NCI-H774 (cell line): ENCODE measurements at regions not wholly inside any gene's neighbourhood (a gene's known extent, or its start where the extent isn't known, plus 50 kb on each side); places are given as distances from the start of the nearest gene placed in this dataset.

ENCODE experiments used
- DNase-seq: peaks from one replicate; lab custom pipeline; 2025; lab: John Stamatoyannopoulos, UW

GRCh38 chr3:459311-459670 lies 262.7 kb downstream of the CHL1 start:
- DNase-seq = no peak

- no peak for DNase-seq
These were observed 264.4 kb downstream of the CHL1 start for GRCh38 chr3:461006-461405.

GRCh38 chr3:462851-463250 lies 266.3 kb downstream of the CHL1 start:
- DNase-seq = no peak

- no peak for DNase-seq
These were observed 267.0 kb downstream of the CHL1 start for GRCh38 chr3:463252-464192.

- DNase-seq = no peak
These were observed 267.7 kb downstream of the CHL1 start for GRCh38 chr3:464255-464654.

- DNase-seq = no peak
These were observed 271.6 kb downstream of the CHL1 start for GRCh38 chr3:468172-468571.

GRCh38 chr3:473033-473800 lies 276.7 kb downstream of the CHL1 start:
- no peak for DNase-seq

GRCh38 chr3:474828-475227 lies 278.3 kb downstream of the CHL1 start:
- no peak for DNase-seq

GRCh38 chr3:480070-480469 lies 283.5 kb downstream of the CHL1 start:
- no peak for DNase-seq

- DNase-seq = no peak
These were observed 284.5 kb downstream of the CHL1 start for GRCh38 chr3:481111-481510.

- DNase-seq = no peak
These were observed 285.1 kb downstream of the CHL1 start for GRCh38 chr3:481680-482079.

- no peak for DNase-seq
These were observed 285.9 kb downstream of the CHL1 start for GRCh38 chr3:482479-482878.

- DNase-seq = no peak
These were observed 287.8 kb downstream of the CHL1 start for GRCh38 chr3:484341-484740.

- DNase-seq = no peak
These were observed 291.1 kb downstream of the CHL1 start for GRCh38 chr3:487614-488013.

- DNase-seq = no peak
These were observed 296.2 kb downstream of the CHL1 start for GRCh38 chr3:492586-493316.

- DNase-seq = no peak
These were observed 297.6 kb downstream of the CHL1 start for GRCh38 chr3:494190-494589.

GRCh38 chr3:498487-498886 lies 301.9 kb downstream of the CHL1 start:
- DNase-seq = no peak

GRCh38 chr3:499001-499761 lies 302.6 kb downstream of the CHL1 start:
- DNase-seq = no peak

- no peak for DNase-seq
These were observed 305.9 kb downstream of the CHL1 start for GRCh38 chr3:502486-502885.

GRCh38 chr3:513301-513700 lies 316.7 kb downstream of the CHL1 start:
- no peak for DNase-seq

GRCh38 chr3:514192-514591 lies 317.6 kb downstream of the CHL1 start:
- no peak for DNase-seq

- DNase-seq = no peak
These were observed 322.5 kb downstream of the CHL1 start for GRCh38 chr3:519026-519425.
